ENCODE measurements at regions not wholly inside any gene's neighbourhood (a gene's known extent, or its start where the extent isn't known, plus 50 kb on each side); places are given as distances from the start of the nearest gene placed in this dataset.

DNA sequence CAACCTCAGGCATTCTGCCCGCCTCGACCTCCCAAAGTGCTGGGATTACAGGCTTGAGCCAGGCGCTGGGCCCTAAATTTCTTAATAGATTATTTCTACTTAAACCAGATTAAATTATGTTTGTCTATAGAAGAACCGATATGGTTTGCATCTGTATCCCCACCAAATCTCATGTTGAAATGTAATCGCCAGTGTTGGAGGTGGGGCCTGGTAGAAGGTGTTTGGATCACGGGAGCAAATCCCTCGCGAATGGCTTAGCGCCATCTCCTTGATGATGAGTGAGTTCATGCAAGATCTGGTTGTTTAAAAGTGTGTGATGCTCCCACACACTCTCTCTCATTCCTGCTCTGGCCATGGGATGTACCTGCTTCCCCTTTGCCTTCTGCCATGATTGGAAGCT, 109.3 kb upstream of the NANOS1 start:
- ChIA-PET POLR2A (no interaction called here), CTCF (no interaction called here)
- TF ChIP-seq, protein P1, sequence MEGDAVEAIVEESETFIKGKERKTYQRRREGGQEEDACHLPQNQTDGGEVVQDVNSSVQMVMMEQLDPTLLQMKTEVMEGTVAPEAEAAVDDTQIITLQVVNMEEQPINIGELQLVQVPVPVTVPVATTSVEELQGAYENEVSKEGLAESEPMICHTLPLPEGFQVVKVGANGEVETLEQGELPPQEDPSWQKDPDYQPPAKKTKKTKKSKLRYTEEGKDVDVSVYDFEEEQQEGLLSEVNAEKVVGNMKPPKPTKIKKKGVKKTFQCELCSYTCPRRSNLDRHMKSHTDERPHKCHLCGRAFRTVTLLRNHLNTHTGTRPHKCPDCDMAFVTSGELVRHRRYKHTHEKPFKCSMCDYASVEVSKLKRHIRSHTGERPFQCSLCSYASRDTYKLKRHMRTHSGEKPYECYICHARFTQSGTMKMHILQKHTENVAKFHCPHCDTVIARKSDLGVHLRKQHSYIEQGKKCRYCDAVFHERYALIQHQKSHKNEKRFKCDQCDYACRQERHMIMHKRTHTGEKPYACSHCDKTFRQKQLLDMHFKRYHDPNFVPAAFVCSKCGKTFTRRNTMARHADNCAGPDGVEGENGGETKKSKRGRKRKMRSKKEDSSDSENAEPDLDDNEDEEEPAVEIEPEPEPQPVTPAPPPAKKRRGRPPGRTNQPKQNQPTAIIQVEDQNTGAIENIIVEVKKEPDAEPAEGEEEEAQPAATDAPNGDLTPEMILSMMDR (IDR thresholded peaks at IDR 0.05; ENCODE audit: low read depth, low read length) = no peak
- no peak overlapping the region for H3K27ac ChIP-seq (ENCODE audit: low read depth, low read length)
- no peak overlapping the region for H3K4me3 ChIP-seq (ENCODE audit: low read depth, low read length)
- no peak for DNase-seq (ENCODE audit: low read depth, low spot score)
- H3K9me3 ChIP-seq (ENCODE audit: control insufficient read depth, insufficient read depth, low read length) = no peaks in the 10 kb centered on the region
- no peaks in the 10 kb centered on the region for H3K27me3 ChIP-seq (ENCODE audit: control insufficient read depth, insufficient read depth, low read length)

GRCh38 chr10:118922226-118922625, 107.3 kb upstream of the NANOS1 start:
- H3K27me3 ChIP-seq (ENCODE audit: control insufficient read depth, insufficient read depth, low read length) = no peaks in the 10 kb centered on the region
- POLR2A ChIA-PET = no interaction called here
- H3K4me3 ChIP-seq (ENCODE audit: low read depth, low read length) = no peak overlapping the region
- CTCF ChIA-PET = no interaction called here
- H3K9me3 ChIP-seq (ENCODE audit: control insufficient read depth, insufficient read depth, low read length) = no peaks in the 10 kb centered on the region
- no peak for DNase-seq (ENCODE audit: low read depth, low spot score)
- H3K27ac ChIP-seq (ENCODE audit: low read depth, low read length) = no peak overlapping the region
- TF ChIP-seq, protein P1 (IDR thresholded peaks at IDR 0.05; ENCODE audit: low read depth, low read length) = no peak

DNA sequence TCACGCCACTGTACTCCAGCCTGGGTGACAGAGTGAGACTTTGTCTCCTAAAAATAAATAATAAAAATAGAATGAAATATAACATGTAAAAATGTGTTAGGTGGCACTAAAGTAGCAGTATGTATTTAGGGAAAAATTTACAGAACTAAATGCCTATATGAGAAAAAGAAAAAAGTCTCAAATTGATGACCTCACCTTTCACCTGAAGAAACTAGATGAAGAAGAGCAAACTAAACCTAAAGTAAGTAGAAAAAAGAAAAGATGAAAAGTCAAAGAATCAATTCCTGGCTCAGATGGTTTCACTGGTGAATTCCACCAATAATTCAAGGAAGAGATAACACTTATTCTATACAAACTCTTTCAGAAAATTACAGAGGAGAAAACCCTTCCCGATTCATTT, 106.5 kb upstream of the NANOS1 start:
- H3K4me3 ChIP-seq (ENCODE audit: low read depth, low read length) = no peak overlapping the region
- no peaks in the 10 kb centered on the region for H3K9me3 ChIP-seq (ENCODE audit: control insufficient read depth, insufficient read depth, low read length)
- H3K27ac ChIP-seq (ENCODE audit: low read depth, low read length) = no peak overlapping the region
- DNase-seq (ENCODE audit: low read depth, low spot score) = no peak
- H3K27me3 ChIP-seq (ENCODE audit: control insufficient read depth, insufficient read depth, low read length) = no peaks in the 10 kb centered on the region
- TF ChIP-seq, protein P1 (IDR thresholded peaks at IDR 0.05; ENCODE audit: low read depth, low read length) = no peak
- CTCF ChIA-PET = no interaction called here
- POLR2A ChIA-PET = no interaction called here

- CTCF ChIA-PET = no interaction called here
Measured at GRCh38 chr10:118924493-118924892, 105.0 kb upstream of the NANOS1 start.

GRCh38 chr10:118925404-118926071, 104.0 kb upstream of the NANOS1 start:
- no peak overlapping the region for H3K27ac ChIP-seq (ENCODE audit: low read depth, low read length)
- CTCF ChIA-PET = no interaction called here

More at GRCh38 chr10:118924493-118924892, 105.0 kb upstream of the NANOS1 start:
- DNase-seq (ENCODE audit: low read depth, low spot score) = no peak
- no peak overlapping the region for H3K4me3 ChIP-seq (ENCODE audit: low read depth, low read length)
- TF ChIP-seq, protein P1 (IDR thresholded peaks at IDR 0.05; ENCODE audit: low read depth, low read length) = no peak
- H3K9me3 ChIP-seq (ENCODE audit: control insufficient read depth, insufficient read depth, low read length) = no peaks in the 10 kb centered on the region
- peaks cover 2% of the 10 kb centered on the region for H3K27me3 ChIP-seq (ENCODE audit: control insufficient read depth, insufficient read depth, low read length)
- POLR2A ChIA-PET = no interaction called here
- no peak overlapping the region for H3K27ac ChIP-seq (ENCODE audit: low read depth, low read length)

More at GRCh38 chr10:118925404-118926071, 104.0 kb upstream of the NANOS1 start:
- no peak for DNase-seq (ENCODE audit: low read depth, low spot score)
- Histone ChIP-seq H3K4me3 (ENCODE audit: low read depth, low read length) (no peak overlapping the region), H3K27me3 (ENCODE audit: control insufficient read depth, insufficient read depth, low read length) (peaks cover 2% of the 10 kb centered on the region), H3K9me3 (ENCODE audit: control insufficient read depth, insufficient read depth, low read length) (no peaks in the 10 kb centered on the region)
- POLR2A ChIA-PET = no interaction called here
- TF ChIP-seq, protein P1 (IDR thresholded peaks at IDR 0.05; ENCODE audit: low read depth, low read length) = no peak

Data from AG04450 (cell line).